HG03442 (cell line): ENCODE measurements at regions not wholly inside any gene's neighbourhood (a gene's known extent, or its start where the extent isn't known, plus 50 kb on each side); places are given as distances from the start of the nearest gene placed in this dataset.

Experiments used
- ATAC-seq: cut with Tn5 transposase; IDR thresholded peaks from one replicate; pipeline ENCODE4 v1.9.1; 2021; ENCODE audit warnings: mild to moderate bottlenecking, moderate library complexity; ENCODE audit not compliant: unreplicated experiment

DNA sequence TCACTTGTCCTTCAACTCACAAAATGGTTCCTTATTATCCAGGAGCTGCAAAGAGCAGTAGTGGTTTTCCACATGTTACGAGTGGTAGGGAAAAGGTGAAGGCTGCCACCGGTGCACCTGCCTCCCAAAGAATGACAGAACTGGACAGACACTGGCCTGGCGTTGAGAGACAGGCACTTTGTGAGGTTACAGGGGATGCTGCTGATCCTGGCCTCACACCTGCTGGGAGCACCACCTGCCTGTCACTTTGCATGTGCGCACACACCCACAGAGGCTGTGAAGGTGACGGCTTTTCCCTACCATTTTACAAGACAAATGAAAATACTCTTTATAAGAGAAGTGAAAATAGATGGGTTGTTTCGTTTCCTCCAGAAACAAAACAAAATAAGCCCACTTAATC lies 175.3 kb upstream of the B3GAT1 start:
- ATAC-seq = no peak

GRCh38 chr11:134586726-134587125 lies 174.7 kb upstream of the B3GAT1 start:
- ATAC-seq = no peak

DNA sequence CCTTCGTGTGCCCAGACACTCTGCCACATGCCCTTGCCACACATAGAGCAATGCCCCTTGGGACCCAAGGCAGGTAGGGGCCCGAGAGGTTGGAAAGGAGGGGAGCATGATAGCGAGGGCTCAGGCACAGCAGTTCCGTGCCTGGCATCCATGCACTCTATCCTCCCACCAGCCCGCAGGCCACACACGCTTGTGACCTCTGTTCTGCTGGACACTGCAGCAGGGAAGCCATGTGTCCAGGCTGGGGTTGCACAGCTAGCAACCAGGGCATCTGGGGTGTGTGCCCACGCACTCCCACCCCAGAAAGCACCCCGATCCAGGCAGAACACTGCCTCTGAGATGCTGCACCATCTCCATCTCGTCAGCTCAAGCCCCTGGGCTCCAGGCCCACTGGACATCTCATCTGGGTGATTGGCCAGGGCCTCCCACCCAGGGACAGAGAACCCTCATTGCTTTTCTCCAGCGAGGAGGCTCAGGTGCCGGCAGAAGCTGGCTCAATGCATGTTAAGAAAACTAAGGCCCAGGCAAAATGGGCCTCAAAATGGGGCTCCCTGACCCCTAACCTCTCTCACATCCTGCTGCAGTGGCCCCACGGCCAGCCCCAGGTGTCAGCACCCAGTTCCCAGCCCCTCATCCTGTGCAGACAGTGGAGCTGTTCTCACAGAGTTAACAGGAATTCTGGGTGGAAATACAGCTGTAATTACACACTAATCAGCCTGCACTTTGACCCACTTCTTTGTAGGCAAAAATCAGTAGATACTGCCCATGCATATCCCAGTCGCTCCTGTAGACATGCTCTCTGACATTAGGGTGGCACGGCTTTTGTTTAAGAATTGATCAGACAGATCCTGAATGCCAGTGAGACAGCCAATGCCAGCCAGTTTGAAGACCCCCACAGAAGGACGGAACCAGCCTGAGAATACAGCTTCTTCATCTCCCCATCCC lies 173.9 kb upstream of the B3GAT1 start:
- no peak for ATAC-seq

- no peak for ATAC-seq
Measured at GRCh38 chr11:134584706-134585445, 172.8 kb upstream of the B3GAT1 start.

DNA sequence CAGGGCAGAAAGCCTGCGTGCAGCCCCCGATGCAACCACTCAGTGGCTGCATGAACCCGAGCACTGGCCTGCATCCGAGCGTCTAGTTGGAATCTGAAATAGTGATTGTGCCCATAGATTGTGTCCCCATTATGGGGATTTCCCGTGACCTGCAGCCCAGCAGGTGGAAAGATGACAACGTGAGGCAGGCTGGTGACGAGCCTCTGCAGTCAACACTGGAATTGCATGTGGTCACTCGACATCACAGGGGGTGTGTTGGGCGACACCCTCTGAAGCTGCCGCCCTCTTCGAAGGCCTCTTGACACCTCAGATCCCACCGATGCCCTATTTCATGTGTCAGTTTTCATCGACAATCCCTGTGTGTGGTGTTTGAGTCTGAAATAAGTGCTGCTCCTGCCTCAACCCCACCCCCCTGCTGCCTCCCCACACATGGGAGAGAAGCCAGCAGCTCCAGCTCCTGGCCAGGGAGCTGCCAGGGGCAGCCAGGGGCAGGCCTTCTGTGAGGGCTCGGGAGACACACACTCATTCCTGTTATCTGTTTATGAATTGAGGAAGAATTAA lies 172.0 kb upstream of the B3GAT1 start:
- no peak for ATAC-seq

GRCh38 chr11:134583397-134583990 lies 171.5 kb upstream of the B3GAT1 start:
- no peak for ATAC-seq

DNA sequence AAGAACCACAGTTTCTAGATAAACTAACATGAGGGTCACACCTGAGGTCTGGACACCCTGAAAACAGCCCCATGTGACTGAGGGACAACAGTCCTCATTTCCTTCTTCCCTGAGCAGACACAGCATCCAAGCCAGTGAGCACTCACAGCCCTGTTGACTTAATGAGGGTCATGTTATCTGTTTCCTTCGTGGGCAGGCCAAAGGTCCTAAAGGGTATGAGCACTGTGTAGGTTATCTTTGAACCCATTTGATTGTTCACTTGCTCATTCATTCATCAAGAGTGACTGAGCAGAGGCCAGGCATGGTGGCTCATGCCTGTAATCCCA lies 170.7 kb upstream of the B3GAT1 start:
- no peak for ATAC-seq

DNA sequence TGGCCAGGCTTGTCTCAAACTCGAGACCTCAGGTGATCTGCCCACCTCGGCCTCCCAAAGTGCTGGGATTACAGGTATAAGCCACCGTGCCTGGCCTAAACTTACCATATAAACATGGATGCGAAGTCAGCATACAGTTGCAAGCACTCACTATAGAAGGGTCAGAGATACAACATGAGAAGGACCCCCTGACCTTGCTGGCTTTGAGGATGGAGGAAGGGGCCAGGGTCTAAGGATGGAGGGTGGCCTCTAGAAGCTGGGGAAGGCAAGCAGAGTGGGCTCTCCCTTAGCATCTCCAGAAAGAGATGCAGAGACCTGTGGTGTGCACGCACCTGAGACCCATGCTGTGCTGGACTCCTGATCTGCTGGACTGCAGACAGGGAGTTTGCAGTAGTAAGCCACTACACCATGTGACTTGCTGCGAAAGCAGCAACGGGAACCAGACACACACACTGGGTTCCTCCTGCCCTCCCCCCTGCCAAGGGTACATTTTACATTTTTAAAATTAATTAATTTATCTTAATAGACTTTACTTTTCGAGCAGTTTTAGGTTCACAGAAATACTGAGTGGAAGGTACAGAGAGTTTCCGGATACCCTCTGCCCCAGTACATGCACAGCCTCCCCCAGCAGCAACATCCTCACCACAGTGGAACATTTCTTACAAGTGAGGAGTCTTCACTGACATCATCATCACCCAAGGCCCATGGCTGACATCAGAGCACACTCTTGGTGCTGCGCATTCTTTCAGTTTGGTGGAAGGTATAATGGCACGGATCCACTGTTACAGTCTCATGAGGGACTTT lies 170.1 kb upstream of the B3GAT1 start:
- ATAC-seq = no peak

DNA sequence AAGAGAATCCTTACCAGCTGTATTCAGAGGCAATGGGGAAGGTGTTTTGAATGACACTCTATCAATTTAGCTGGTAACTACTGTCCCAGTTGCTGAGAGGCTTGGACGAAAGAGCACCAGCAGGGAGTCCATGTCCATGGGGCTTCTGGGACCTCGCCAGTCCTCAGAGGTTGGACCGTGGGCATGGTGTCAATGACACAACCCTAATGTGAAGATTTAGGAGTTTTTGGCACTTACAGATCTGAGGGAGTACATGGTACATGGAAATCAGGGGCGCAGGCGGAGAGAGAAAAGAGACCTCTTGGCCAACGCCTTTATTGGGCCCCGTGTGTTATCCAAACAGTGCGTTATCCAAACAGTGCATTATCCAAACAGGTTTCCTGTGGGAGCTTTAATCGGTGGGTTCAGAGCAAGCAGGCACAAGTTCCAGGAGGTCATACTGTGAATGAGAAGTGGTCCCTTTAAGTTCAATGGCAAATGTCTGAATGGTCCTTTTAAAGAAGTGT lies 169.1 kb upstream of the B3GAT1 start:
- ATAC-seq = no peak

DNA sequence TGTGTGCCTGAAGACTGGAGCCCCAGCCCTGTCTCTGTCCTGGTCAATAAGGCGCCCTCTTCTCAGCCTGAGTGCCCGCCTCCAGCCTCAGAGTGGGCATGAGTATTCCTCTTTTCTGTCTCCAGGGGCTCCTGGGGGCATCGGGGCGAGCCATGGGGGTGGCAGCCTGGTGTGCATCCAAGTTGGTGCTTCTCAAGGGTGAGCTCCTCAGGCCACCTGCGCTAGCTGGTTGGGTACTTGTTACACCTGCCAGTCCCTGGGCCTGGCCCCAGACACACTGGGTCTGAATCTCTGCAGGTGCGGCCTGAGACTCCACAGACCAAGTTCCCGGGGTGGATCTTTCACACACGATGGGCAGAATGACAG lies 168.6 kb upstream of the B3GAT1 start:
- no peak for ATAC-seq

DNA sequence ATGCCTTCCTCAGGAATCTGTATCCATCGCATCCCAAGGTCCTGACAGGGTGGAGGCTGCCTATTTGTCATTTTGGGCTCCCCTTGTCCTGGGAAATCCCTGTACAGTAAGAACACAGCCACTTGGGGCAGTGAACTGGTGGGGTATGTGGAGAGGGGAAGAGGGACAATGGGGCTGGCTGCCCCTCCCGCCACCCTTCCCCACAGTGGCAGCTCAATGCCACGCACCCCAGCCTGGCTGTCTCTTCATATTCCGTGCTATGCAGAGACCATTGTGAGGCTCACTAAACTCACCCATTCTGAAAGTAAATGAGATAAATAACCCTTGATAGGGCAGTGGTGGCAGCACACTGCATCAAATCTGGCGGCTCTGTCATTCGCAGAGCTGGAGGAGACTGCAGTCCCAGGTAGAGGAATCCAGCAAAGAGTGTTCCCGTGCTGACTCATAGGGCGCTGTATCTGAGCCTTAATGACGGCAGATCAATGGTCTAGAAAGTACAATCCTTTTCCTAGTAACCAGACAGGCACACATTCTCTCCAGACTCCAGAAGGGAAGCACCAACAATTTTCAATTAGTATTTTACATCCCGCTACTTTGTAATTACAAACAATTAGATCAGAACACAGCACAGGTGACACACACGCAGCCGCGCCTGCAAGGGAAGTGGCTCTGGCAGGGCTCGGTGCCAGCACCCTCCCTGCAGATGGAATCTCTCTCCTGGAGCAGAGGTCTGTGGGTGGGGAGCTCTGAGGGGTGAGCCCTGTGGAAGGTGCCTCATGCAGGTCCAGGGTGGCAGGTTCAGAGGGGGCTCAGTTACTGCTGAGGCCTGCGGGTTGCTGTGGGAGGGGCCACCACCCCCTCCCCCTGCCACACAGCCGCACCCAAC lies 167.9 kb upstream of the B3GAT1 start:
- ATAC-seq = no peak

DNA sequence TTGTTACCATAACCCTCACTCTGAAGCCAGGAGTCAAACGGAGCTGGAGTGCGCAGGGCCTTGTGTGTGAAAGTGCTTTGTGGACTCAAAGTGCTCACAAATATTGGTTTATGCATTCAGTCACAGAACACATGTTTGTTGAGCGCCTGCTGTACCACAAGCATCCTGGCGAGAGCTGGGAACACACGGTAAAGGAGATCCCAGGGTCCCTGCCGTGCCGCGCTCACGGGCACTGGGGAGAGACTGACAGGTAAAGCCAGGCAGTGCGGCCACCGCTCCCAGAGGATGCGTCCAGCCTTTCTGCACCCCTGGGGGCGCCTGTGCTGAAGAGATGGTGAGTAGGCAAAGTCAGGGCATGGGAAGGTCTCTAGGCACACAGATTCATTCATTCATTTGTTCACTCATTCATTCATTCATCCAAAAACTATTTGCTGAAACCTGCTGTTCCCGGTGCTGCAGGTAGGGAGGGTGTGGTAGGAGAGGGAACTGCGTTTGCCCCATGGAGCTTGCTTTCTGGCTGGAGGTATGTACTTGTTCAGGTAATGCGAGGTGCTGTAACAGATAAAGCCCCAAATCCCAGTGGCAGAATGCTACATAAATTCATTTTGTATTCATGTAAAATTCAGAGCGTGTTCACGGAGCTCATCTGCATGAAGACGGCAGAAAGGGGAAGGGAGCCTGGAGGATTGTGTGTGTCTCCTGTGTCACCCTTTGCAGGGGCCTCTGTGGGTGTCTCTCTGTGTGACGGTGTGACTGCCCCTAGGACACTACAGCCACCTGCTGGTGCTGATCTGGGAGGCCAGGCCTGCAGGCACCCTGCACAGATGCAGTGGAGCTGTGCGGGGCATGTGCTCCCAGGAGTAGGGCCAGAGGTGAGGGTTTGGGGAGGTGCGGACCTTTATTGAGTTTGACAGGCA lies 167.0 kb upstream of the B3GAT1 start:
- no peak for ATAC-seq

DNA sequence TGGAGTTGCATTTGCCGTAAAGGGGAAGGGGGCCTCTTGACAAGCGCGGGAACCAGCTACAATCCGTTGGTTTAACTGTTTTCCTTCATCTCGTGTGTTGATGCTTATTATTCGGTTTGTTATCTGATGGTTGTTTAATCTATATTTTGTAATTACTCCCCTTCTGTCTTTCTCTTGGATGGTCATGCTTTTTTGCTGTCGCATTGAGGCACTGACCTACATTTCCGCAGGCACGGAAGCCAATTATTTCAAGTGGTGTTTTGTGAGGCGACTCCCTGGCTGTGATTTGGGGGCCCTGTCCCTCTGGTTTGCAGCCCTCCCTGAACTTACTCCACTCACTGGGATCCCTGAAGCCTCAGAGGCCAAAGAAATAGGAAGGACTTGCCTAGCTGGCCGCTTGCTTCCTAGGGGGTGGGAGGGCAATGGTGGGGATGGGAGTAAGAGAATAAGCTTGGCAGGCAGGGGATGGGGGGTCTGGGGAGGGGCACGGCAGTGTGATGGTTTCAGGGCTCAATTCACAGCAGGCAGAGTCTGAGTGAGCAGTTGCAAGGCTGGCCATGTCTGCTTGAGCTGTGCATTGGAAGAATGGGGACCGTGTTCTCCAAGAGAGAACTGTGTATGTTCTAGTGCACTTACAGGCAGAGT lies 165.8 kb upstream of the B3GAT1 start:
- ATAC-seq = no peak

GRCh38 chr11:134576721-134577171 lies 164.7 kb upstream of the B3GAT1 start:
- ATAC-seq = no peak

GRCh38 chr11:134576286-134576685 lies 164.2 kb upstream of the B3GAT1 start:
- ATAC-seq = no peak

- no peak for ATAC-seq
Measured at GRCh38 chr11:134575504-134576230, 163.6 kb upstream of the B3GAT1 start.

DNA sequence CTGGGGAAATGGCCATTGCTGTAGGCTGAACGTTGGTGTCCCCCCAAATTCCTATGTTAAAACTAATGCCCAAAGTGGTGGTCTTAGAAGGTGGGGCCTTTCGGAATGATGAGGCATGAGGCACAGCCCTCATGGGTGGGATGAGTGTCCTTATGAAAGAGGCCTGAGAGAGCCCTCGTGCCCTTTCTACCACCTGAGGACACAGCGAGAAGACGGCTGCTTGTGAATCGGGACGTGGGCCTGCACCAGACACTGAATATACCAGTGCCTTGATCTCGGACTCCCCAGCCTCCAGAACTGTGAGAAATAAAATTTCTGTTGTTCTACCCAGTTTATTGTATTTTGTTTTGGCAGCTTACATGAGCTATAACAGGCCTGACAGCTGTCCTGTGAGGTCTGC lies 162.9 kb upstream of the B3GAT1 start:
- no peak for ATAC-seq
